ENCODE measurements at regions not wholly inside any gene's neighbourhood (a gene's known extent, or its start where the extent isn't known, plus 50 kb on each side); places are given as distances from the start of the nearest gene placed in this dataset.
"Not testable (repeated sequence)": the region's sequence is repeated elsewhere in the genome, so short reads cannot be mapped to it uniquely, and the experiment has no call there.

DNA sequence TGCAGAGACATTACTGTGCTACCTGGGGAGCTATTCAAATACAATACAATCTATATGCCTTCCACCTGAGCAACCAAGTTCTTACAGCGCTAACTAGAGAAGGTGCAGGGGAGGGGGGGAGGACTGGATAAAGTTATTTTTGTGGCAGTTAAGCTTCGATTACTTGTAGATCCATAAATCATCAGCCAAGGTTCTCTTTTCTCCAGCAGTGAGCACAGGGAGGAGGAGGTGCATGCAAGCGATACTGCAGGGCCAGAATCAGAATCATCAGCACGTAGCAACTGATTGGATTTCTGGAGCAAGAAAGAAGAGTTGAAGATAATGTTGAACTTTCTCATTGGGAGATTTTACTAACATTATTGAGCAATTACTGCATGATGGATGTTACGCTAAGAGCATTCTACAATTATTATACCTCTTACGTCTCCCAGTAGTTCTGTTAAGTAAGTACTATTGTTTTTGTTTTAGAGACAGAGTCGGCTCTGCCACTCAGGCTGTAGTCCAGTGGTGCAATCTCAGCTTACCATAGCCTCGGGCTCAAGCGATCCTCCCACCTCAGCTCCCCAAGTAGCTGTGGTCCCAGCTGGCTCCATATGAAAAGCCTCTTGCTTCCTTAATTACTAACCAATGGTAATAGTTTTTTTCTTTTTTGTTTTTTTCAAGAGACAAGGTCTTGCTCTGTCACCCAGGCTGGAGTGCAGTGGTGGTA is 74.6 kb upstream of the EEA1 start:
- peak in 1 of 8 experiments; percentile 52 for ATAC-seq (replicated peaks in 6 of 8)
- no peak overlapping the region for H3K4me3 ChIP-seq
- in situ Hi-C loops (cut with MboI; ENCODE audit: low pct_unique_long_range_greater_than_20kb in 2 of 9, low sequenced_read_pairs in 9 of 9, unreplicated experiment in 9 of 9) = no loop called here
- WGBS, 10 experiments = 69 to 90% (median 82%) methylated on average over 1 to 8 of the region's 9 CpGs; no CpG with 5 or more reads in 1 of the 10 experiments
- H3K4me1 ChIP-seq (replicated peaks in 1 of 2) = peaks cover 0 to 6% of the 10 kb centered on the region in 2 donors
- no peak overlapping the region for H3K27ac ChIP-seq

DNA sequence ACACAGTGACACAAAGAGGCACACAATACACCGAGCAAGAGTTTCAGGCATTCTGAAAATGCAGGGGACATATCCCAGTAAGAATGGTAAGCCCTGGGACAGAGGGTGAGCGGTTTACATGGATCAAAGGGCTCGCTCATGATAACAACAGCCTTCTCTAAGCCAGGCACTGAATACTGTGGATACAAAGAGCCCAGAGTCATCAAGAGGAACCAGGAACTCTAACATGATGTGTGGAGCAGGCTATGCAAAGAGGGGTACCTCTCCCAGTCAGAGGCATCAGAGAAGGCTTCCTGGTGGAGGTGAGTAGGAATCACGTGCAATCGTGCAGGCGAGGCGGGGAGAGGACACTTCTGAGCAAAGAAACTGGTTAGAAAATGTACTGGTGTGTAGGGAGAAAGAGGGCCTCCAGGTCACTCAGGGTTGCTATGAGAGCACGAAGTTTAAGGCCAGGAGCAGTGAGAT is 76.9 kb upstream of the EEA1 start:
- Histone ChIP-seq H3K4me3 (no peak overlapping the region), H3K27ac (no peak overlapping the region), H3K4me1 (replicated peaks in 1 of 2) (peaks cover 0 to 15% of the 10 kb centered on the region in 2 donors)
- in situ Hi-C loops (cut with MboI; ENCODE audit: low pct_unique_long_range_greater_than_20kb in 2 of 9, low sequenced_read_pairs in 9 of 9, unreplicated experiment in 9 of 9) = no loop called here
- no peak for ATAC-seq (replicated peaks in 6 of 8)
- WGBS, 10 experiments = 70 to 100% (median 89%) methylated on average over 1 to 6 of the region's 8 CpGs; no CpG with 5 or more reads in 2 of the 10 experiments

DNA sequence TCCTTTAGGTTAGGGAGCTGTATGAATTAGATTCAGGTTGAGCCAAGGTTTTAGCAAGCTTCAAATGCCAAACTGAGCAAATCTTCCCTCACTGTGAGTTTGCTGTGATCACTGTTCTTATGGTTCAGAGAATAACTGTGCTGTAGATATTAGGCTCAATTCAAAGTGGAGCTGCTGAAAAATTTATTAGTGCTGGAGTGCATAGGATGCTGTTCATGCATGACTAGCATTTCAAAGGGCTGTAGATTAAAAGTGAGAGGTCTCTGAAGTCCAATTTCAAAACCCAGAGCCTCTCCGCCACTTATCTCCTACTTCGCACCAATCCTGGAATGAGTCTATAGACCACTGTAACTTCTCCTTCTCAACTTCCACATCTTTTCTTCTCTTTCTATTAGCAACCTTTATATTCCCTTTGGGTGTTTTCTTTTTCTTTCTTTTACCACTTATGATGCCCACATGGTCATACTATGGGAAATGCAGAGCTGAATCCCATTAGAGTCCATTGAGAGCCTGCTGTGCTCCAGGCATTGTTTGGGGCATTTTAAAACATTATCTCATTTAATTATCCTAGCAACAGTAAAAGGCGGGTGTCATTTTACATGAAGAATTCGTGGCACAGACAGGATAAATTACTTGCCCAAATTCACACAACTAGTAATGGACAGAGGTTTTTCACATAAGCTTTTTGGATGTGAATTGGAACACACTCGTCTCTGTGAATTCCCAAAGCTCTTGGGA is 77.5 kb upstream of the EEA1 start:
- Histone ChIP-seq H3K4me3 (no peak overlapping the region), H3K4me1 (replicated peaks in 1 of 2) (peaks cover 0 to 15% of the 10 kb centered on the region in 2 donors), H3K27ac (no peak overlapping the region)
- 53 to 100% (median 80%) methylated on average over 1 to 5 of the region's 5 CpGs; no CpG with 5 or more reads in 1 of the 10 experiments for WGBS, 10 experiments
- in situ Hi-C loops (cut with MboI; ENCODE audit: low pct_unique_long_range_greater_than_20kb in 2 of 9, low sequenced_read_pairs in 9 of 9, unreplicated experiment in 9 of 9) = no loop called here
- no peak for ATAC-seq (replicated peaks in 6 of 8)

DNA sequence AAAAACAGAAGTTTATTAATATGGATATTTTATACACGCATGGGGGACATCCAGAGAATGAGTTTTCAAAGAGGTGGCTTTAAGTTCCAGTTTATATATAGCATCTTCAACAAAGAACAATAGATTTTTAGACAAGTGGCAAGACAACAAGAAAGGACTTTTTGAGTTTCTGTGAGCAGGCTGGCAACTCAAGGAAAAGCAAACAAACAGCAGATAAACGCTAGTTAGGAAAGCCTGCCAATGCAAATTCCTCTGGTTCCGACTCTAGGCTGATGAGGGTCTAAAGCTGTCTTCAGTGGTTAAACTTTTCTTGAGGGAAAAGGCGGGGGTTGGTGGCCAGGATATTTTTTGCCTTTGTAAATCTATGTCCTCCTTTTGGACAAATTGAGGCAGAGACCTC is 78.4 kb upstream of the EEA1 start:
- WGBS, 10 experiments = 60 to 100% (median 81%) methylated on average over 1 to 4 of the region's 4 CpGs; no CpG with 5 or more reads in 1 of the 10 experiments
- in situ Hi-C loops (cut with MboI; ENCODE audit: low pct_unique_long_range_greater_than_20kb in 2 of 9, low sequenced_read_pairs in 9 of 9, unreplicated experiment in 9 of 9) = no loop called here
- ATAC-seq (replicated peaks in 6 of 8) = peak in 1 of 8 experiments; percentile 29
- Histone ChIP-seq H3K4me1 (replicated peaks in 1 of 2) (peaks cover 0 to 15% of the 10 kb centered on the region in 2 donors), H3K4me3 (no peak overlapping the region), H3K27ac (no peak overlapping the region)

DNA sequence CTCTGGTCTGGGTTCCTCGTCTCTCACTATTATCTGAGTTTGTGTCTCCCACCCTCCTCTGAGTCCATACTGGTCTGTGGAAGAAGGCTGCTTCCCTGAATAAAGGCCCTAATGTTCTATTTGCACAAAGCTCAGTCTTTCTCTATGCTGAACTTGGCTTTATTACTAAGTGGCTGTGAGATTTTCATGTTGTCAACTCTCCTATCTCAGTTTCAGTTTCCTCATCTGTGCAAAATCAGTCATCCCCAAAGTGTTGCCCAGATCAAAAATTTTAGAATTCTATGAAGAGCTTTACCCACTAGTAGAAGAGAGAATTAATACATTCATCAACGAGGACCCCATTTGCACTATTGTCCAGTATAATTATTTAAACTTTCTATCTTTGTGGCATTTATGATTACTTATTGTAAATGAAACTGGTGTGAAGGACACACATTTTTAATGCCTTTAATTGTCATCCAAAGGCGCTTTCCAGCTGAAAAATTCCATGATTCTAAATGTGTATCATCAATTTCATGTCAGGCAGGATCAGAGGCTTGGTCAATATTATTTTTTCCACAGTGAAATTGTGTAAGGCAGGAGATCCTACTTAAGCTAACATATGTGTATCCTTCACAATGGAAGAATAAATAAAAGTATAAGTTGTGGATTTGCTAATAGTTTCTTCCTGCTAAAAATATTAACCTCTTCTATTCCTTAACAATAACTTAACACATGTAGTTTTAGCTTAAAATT is 79.1 kb upstream of the EEA1 start:
- Histone ChIP-seq H3K27ac (no peak overlapping the region), H3K4me3 (no peak overlapping the region), H3K4me1 (replicated peaks in 1 of 2) (peaks cover 0 to 15% of the 10 kb centered on the region in 2 donors)
- ATAC-seq (replicated peaks in 6 of 8) = no peak
- in situ Hi-C loops (cut with MboI; ENCODE audit: low pct_unique_long_range_greater_than_20kb in 2 of 9, low sequenced_read_pairs in 9 of 9, unreplicated experiment in 9 of 9) = no loop called here
- 56 to 100% (median 87%) methylated on average over 1 to 3 of the region's 3 CpGs for WGBS, 10 experiments

DNA sequence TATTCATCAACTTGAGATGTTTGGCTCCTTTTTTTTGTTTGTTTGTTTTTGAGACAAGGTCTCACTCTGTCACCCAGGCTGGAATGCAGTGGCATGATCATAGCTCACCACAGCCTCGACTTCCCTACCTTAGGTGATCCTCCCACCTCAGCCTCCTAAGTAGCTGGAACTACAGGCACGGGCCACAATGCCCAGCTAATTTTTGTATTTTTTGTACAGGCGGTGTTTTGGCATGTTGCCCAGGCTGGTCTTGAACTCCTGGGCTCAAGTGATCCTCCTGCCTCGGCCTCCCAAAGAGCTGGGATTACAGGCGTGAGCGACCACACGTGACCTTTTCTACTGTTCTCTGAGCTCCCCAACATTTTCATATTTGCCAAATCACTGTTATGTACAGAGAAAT is 79.8 kb upstream of the EEA1 start:
- H3K4me1 ChIP-seq (replicated peaks in 1 of 2) = peaks cover 0 to 11% of the 10 kb centered on the region in 2 donors
- ATAC-seq (replicated peaks in 6 of 8); H3K27ac ChIP-seq; H3K4me3 ChIP-seq; in situ Hi-C loops (cut with MboI; ENCODE audit: low pct_unique_long_range_greater_than_20kb in 2 of 9, low sequenced_read_pairs in 9 of 9, unreplicated experiment in 9 of 9): not testable (repeated sequence)
- WGBS, 10 experiments = 60 to 100% (median 81%) methylated on average over 1 to 6 of the region's 7 CpGs; no CpG with 5 or more reads in 2 of the 10 experiments

DNA sequence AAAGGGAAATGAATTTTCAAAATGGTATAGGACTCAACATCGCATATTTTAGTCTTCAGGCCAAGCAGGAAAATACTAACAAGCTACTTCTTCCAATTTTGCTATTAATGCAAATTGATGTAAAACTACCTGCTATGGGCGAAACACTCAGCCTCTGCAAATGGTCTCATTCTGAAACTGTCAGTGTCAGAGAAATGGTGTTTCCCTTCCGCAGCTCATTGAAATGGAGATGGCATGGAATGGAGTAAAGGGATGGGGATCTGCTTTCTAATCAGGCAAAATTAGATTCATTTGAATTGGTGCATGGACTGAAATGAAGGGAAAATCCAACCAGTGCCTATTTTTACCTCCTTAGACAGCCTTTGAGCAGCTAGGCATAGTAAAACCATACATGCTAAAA is 80.4 kb upstream of the EEA1 start:
- no peak overlapping the region for H3K4me3 ChIP-seq
- H3K4me1 ChIP-seq (replicated peaks in 1 of 2) = peaks cover 0 to 9% of the 10 kb centered on the region in 2 donors
- H3K27ac ChIP-seq = no peak overlapping the region
- 10 to 100% (median 52%) methylated on average over 1 to 3 of the region's 3 CpGs for WGBS, 10 experiments
- in situ Hi-C loops (cut with MboI; ENCODE audit: low pct_unique_long_range_greater_than_20kb in 2 of 9, low sequenced_read_pairs in 9 of 9, unreplicated experiment in 9 of 9) = no loop called here
- peak in 6 of 8 experiments; percentile 36 to 77 (median 48) for ATAC-seq (replicated peaks in 6 of 8)

DNA sequence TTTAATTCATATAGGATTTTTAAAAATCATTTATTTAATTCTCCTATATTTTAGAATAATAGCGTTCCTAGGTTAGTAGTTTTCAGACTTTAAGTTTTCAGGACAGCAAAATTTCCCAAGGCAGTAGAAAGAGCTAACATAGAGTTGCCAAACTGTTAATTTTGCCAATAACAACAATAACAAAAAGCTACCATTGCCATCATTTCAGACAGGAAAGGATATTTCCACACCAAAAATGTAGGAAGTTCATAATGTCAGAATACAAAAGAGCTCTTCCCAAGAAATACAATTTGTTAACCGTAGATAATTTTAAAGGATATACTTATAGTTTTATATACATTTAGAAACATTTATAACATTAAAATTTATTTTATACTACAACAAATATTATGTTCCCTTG is 81.4 kb upstream of the EEA1 start:
- Histone ChIP-seq H3K4me3 (no peak overlapping the region), H3K4me1 (replicated peaks in 1 of 2) (peaks cover 0 to 9% of the 10 kb centered on the region in 2 donors), H3K27ac (no peak overlapping the region)
- in situ Hi-C loops (cut with MboI; ENCODE audit: low pct_unique_long_range_greater_than_20kb in 2 of 9, low sequenced_read_pairs in 9 of 9, unreplicated experiment in 9 of 9) = no loop called here
- ATAC-seq (replicated peaks in 6 of 8) = no peak
- 77 to 100% (median 93%) methylated on average over 1 to 2 of the region's 2 CpGs for WGBS, 10 experiments

DNA sequence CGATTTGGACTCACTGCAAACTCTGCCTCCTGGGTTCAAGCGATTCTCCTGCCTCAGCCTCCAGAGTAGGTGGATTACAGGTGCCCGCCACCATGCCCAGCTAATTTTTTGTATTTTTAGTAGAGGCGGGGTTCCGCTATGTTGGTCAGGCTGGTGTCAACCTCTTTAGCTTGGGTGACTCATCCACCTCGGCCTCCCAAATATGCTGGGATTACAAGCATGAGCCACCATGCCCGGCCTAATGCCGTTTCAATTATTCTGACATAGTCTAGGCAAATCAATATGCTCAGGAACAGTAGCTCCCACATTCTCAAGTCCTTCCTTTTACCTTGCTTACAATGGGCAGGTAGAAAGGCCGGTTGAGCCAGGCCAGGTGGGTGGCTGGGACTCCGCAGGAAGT is 82.0 kb upstream of the EEA1 start:
- 73 to 100% (median 91%) methylated on average over 2 to 8 of the region's 10 CpGs; no CpG with 5 or more reads in 1 of the 10 experiments for WGBS, 10 experiments
- Histone ChIP-seq H3K27ac (no peak overlapping the region), H3K4me1 (replicated peaks in 1 of 2) (peaks cover 4 to 9% of the 10 kb centered on the region in 2 donors), H3K4me3 (no peak overlapping the region)
- ATAC-seq (replicated peaks in 6 of 8) = no peak
- in situ Hi-C loops (cut with MboI; ENCODE audit: low pct_unique_long_range_greater_than_20kb in 2 of 9, low sequenced_read_pairs in 9 of 9, unreplicated experiment in 9 of 9) = no loop called here

DNA sequence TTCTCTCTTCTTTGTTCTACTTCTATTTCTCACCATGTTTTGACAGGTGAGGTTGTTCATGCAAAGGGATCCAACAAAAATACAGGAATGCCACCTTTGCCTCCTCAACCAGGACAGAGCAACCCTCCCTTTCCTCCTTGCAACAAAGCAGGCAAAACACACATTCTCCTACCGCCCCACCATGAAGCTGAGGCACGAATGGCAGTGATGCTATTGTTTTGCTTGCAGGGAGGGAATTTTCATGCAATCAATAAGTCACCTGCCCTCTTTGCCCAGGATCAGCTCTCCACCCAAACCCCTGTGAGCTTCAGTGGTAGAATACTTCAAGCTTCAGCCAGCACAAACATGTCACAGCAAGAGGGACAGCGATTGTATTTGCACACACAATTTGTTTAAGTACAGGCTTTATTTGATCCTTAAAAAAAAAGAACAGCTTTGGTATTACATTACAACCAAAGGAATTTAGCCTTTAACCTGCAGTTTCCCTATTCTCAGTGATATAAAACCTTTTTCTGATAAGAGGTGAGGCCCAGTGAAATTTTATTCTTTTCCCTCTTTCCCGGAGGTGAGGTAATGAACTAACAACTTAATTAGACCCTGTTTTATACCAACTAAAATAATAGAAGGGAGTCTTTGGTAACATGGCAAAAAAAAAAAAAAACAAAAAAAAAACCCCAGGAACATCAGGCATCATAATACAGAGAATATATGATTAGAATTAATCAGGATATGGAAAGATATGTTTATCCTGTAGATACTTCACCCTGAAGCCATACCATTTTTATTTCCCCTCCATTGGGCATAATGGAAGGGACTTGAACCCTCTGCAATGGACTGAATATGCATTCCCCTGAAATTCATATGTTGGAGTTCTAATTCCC is 87.0 kb upstream of the EEA1 start:
- no peak overlapping the region for H3K4me3 ChIP-seq
- ATAC-seq (replicated peaks in 6 of 8) = peak in 1 of 8 experiments; percentile 29
- 30 to 100% (median 56%) methylated on average over 1 to 4 of the region's 4 CpGs for WGBS, 10 experiments
- no peak overlapping the region for H3K27ac ChIP-seq
- in situ Hi-C loops (cut with MboI; ENCODE audit: low pct_unique_long_range_greater_than_20kb in 2 of 9, low sequenced_read_pairs in 9 of 9, unreplicated experiment in 9 of 9) = no loop called here
- peaks cover 0 to 5% of the 10 kb centered on the region in 2 donors for H3K4me1 ChIP-seq (replicated peaks in 1 of 2)

DNA sequence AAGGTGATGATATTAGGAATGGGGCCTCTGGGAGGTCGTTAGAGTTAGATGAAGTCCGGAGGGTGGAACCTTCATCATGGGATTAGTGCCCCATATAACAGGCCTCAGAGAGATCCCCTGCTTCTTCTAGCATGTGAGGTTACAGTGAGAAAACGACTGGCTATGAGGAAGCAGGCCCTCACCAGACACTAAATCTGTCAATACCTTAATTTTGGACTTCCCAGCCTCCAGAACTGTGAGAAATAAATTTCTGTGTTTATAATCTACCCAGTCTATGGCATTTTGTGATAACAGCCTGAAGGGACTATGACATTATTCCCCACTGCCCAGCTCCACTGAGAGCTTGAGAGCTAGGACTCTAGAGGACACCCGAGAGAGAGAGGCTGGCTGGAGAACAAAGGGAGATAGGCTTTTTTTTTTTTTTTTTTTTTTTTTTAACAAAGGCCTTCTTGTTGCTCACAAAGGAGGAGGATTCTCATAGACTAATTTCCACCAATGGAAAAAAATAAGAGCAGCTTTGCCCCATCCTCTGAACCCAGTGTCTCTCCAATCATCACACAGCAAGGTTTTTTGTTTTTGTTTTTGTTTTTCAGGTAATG is 87.8 kb upstream of the EEA1 start:
- WGBS, 10 experiments = 21 to 83% (median 48%) methylated on average over 1 to 4 of the region's 4 CpGs; no CpG with 5 or more reads in 3 of the 10 experiments

DNA sequence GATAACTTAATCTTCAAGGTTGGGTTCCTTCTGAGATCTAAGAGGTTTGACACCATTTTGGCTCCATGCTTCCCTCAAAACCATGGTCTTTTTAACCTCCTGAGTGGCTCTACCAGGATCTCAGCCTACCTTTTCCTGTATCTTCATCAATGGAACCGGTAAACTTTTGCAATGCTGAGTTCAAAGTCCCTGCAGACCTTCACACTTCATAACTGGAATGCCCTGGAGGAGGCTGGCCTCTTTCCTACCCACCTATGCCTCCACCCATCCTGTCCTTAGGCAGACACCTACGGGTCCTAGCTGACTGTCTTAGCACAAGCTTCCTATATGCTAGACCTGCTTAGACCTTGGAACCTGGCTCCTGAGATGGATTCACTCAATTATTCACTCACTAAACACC is 89.5 kb upstream of the EEA1 start:
- 80 to 100% (median 100%) methylated on average over 1 of the region's 2 CpGs; no CpG with 5 or more reads in 5 of the 10 experiments for WGBS, 10 experiments
- in situ Hi-C loops (cut with MboI; ENCODE audit: low pct_unique_long_range_greater_than_20kb in 2 of 9, low sequenced_read_pairs in 9 of 9, unreplicated experiment in 9 of 9) = no loop called here
- no peak overlapping the region for H3K4me3 ChIP-seq
- ATAC-seq (replicated peaks in 6 of 8) = no peak
- peaks cover 0 to 5% of the 10 kb centered on the region in 2 donors for H3K4me1 ChIP-seq (replicated peaks in 1 of 2)
- no peak overlapping the region for H3K27ac ChIP-seq

More for the DNA sequence above, 87.8 kb upstream of the EEA1 start:
- in situ Hi-C loops (cut with MboI; ENCODE audit: low pct_unique_long_range_greater_than_20kb in 2 of 9, low sequenced_read_pairs in 9 of 9, unreplicated experiment in 9 of 9) = no loop called here
- peak in 2 of 8 experiments; percentile 48 to 50 for ATAC-seq (replicated peaks in 6 of 8)
- Histone ChIP-seq H3K4me3 (no peak overlapping the region), H3K4me1 (replicated peaks in 1 of 2) (peaks cover 0 to 5% of the 10 kb centered on the region in 2 donors), H3K27ac (no peak overlapping the region)
